GM18517 (cell line): ENCODE measurements at regions not wholly inside any gene's neighbourhood (a gene's known extent, or its start where the extent isn't known, plus 50 kb on each side); places are given as distances from the start of the nearest gene placed in this dataset.

Experiments used
- ATAC-seq: cut with Tn5 transposase; IDR thresholded peaks from one replicate; pipeline ENCODE4 v1.9.1; 2021; ENCODE audit warnings: mild to moderate bottlenecking, moderate library complexity; ENCODE audit not compliant: unreplicated experiment

GRCh38 chr5:53825016-53825415 is 264.6 kb downstream of the NDUFS4 start:
- ATAC-seq = no peak

DNA sequence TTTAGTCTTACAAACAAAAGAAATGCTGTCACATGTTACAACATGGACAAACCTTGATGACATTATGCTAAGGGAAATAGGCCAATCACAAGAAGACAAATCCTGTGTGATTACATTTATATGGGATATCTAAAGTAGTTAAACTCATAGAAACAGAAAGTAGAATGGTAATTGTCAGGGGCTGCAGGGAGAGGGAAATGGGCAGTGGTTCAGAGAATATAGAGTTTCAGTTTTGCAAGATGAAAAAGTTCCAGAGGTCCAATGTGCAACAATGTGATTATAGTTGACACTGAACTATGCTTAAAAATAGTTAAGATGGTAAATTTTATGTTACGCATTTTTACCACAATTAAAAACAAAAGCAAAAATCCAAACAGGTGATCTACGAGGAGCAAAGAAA is 265.5 kb downstream of the NDUFS4 start:
- ATAC-seq = no peak

GRCh38 chr5:53826504-53826903 is 266.1 kb downstream of the NDUFS4 start:
- ATAC-seq = no peak

DNA sequence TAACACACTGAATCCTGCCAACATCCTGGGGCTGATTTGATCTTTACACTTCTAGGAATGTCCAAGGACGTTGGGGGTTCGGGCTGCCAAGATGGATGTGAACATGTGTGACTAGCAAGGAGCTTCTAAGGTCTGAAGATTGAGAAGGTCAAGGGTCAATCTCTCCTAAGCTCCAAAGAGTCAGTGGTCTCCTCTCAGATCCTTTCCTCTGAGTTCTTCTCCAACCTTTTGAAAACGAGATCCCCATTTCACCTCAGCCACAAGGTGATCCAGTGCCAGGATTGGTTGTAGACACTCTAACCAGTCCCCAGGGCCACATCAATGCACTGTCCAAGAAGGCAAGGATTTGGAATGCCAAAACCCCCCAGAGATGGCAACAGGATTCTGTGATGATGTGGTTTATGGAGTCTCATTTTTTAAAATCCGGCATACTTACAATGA is 266.8 kb downstream of the NDUFS4 start:
- no peak for ATAC-seq

DNA sequence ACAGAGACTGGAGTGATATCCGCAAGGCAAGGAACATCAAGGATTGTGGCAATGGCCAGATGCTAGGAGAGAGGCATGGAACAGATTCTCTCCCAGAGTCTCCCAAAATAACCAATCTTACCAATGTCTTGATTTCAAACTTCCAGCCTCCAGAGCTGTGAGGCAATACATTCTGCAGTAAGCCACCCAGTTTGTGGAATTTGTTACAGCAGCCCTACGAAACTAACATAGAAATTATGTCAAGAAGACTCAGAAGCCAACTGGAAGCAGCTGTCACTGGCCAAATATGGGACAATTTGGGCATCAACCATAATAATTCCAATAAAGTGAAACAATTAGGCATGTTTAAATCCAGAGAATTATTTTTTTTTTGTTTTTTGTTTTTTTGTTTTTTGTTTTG is 271.1 kb downstream of the NDUFS4 start:
- no peak for ATAC-seq
